Kidney epithelial cell (primary cell): ENCODE measurements at regions not wholly inside any gene's neighbourhood (a gene's known extent, or its start where the extent isn't known, plus 50 kb on each side); places are given as distances from the start of the nearest gene placed in this dataset.

Source experiments
- DNase-seq: peaks from one replicate; pipeline ENCODE4 v3.0.0-alpha.2; 2010; ENCODE audit warnings: low read depth
- H3K27me3 ChIP-seq: 2 replicates; pipeline ENCODE4 v1.6.0; 2011; ENCODE audit warnings: low read length; ENCODE audit not compliant: control insufficient read depth, insufficient read depth
- H3K36me3 ChIP-seq: 2 replicates; pipeline ENCODE4 v1.5.1; 2011; ENCODE audit warnings: low read length; ENCODE audit not compliant: control insufficient read depth, insufficient read depth
- H3K4me3 ChIP-seq: 2 replicates; pipeline ENCODE4 v1.5.1; 2011; ENCODE audit warnings: low read depth, mild to moderate bottlenecking, control low read depth, low read length
- TF ChIP-seq, protein P1 (sequence below): IDR thresholded peaks from 2 replicates; pipeline ENCODE4 v1.5.1; 2011; ENCODE audit warnings: mild to moderate bottlenecking, moderate library complexity, low read length, control low read depth, inconsistent platforms; ENCODE audit not compliant: insufficient read depth, poor library complexity, severe bottlenecking

DNA sequence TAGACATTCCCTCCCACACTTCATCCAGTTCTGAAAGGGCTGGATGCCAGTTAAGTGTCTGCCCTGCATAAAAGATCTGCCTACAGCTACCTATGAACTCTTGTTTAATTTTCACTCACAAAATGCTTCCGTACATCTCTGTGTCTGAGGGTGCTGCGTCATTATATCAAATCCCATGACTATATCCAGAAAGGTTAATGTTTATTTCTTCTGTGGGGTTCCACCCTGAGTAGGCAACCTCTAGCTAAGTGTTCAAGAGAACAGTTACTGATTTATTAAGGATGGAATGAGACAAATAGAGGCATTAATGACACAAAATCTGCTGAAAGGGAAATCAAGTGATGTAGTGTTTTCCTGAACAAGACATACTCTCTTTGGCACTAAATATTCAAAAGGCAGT, 220.2 kb downstream of the MTHFS start:
- TF ChIP-seq, protein P1, sequence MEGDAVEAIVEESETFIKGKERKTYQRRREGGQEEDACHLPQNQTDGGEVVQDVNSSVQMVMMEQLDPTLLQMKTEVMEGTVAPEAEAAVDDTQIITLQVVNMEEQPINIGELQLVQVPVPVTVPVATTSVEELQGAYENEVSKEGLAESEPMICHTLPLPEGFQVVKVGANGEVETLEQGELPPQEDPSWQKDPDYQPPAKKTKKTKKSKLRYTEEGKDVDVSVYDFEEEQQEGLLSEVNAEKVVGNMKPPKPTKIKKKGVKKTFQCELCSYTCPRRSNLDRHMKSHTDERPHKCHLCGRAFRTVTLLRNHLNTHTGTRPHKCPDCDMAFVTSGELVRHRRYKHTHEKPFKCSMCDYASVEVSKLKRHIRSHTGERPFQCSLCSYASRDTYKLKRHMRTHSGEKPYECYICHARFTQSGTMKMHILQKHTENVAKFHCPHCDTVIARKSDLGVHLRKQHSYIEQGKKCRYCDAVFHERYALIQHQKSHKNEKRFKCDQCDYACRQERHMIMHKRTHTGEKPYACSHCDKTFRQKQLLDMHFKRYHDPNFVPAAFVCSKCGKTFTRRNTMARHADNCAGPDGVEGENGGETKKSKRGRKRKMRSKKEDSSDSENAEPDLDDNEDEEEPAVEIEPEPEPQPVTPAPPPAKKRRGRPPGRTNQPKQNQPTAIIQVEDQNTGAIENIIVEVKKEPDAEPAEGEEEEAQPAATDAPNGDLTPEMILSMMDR: no peak
- DNase-seq: no peak
- H3K27me3 ChIP-seq: no peaks in the 10 kb centered on the region
- no peak overlapping the region for H3K4me3 ChIP-seq
- H3K36me3 ChIP-seq: no peaks in the 10 kb centered on the region

DNA sequence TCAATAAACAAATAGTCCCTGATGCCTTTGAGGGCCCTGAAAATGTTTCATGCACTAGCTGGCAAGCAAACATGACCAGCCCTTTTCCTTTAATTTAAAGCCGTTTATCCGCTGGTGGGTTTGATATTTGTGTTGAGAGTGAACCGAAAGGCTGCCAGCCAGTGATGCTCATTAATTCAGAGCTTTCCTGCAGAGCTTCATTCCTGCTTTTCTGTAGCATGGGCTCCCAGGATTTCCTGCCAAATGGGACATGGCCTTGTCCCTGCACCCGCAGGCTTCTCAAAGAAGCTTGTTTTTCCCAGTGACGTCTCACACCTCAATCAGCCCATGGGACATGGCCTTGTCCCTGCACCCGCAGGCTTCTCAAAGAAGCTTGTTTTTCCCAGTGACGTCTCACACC, 219.6 kb downstream of the MTHFS start:
- H3K36me3 ChIP-seq: no peaks in the 10 kb centered on the region
- H3K27me3 ChIP-seq: no peaks in the 10 kb centered on the region
- no peak for DNase-seq
- TF ChIP-seq, protein P1: no peak
- H3K4me3 ChIP-seq: no peak overlapping the region

DNA sequence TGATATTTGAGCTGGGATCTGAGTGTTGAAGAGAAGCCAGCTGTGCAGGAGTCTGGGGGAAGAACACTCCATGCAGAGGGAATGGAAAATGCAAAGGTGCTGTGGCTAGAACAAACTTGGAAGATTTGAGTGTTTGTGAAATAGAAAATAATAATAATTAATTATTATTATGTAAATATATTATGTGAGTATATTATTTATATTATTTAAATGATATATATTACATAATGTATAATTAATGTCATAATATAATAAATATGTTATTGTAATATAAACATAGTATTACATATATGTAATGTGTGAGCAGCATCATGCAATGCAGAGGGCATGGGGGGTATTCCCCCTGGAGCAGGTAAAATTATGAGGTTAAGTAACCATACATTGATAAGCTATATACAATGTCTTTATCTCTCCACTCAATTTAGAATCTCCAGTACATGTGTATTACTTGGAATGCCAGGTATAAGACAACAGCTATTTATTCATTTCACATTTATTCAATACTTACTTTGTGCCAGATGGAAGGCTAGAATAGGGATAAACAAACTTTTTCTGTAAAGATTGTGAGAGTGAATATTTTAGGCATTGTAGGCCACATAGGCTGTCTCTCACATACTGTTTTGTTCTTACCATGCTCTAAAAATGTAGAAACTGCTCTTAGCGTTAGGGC, 218.6 kb downstream of the MTHFS start:
- TF ChIP-seq, protein P1: no peak
- Histone ChIP-seq H3K4me3 (no peak overlapping the region), H3K36me3 (no peaks in the 10 kb centered on the region), H3K27me3 (no peaks in the 10 kb centered on the region)
- DNase-seq: no peak

DNA sequence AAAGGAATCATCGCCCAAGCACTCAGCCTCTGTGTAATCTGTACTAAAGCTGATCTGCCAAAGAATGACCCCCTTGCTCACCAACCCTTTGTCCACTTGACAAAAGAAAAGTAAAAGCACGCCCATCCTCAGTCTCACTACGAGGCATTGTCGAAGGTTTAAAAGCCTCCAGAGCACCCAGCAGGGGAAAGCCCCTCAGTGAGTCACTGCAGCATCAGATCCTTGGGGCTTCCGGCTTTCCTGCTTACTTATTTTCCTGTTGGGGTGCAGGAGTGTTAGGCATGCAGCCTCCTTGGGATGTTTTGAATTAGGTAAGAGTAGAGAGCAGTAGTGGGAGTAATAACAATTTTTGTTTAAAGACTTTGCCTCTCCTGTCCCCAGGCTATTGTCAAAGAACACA, 216.1 kb downstream of the MTHFS start:
- TF ChIP-seq, protein P1: no peak
- no peaks in the 10 kb centered on the region for H3K27me3 ChIP-seq
- peak; percentile 52 for DNase-seq
- H3K36me3 ChIP-seq: no peaks in the 10 kb centered on the region
- H3K4me3 ChIP-seq: no peak overlapping the region

DNA sequence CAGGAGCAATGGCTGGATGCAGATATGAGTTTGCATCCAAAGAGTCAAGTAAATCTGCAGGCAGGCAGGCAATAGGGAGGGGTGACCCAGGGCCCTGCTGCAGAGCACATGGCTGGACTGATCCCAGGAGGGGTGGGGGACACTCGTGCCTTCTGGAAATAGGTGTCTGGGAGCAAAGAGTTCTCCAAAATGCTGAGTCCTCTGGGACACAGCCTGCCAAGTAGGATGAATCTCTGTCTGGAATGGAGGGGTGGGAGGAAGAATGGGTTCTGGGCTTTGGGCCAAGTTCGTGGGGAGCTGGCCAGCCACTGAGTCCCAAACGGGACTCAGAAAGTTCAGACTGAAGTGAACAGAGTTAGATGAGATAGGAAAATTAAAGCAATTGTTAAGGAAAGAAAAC, 214.5 kb downstream of the MTHFS start:
- H3K27me3 ChIP-seq: no peaks in the 10 kb centered on the region
- no peaks in the 10 kb centered on the region for H3K36me3 ChIP-seq
- H3K4me3 ChIP-seq: no peak overlapping the region
- TF ChIP-seq, protein P1: no peak
- DNase-seq: no peak

DNA sequence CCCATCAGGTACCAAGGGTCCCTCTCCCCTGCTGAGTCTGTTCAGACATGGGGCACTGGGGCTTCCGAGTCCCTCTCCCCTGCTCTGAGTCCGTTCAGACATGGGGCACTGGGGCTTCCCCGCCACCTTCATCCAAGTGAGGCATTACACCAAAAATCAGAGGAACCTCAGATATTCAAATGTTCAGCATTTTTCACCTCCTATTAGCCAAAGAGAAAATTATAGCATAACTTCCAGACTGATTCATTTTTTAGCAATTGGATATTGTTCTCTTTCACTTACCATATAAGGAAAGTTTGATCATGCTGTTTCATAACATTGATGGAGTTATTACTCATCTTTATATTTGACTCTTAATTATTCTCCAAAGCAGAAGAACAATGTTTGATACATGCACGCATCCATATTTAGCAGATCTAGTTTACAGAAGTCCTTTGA, 213.9 kb downstream of the MTHFS start:
- Histone ChIP-seq H3K36me3 (no peaks in the 10 kb centered on the region), H3K4me3 (no peak overlapping the region), H3K27me3 (no peaks in the 10 kb centered on the region)
- DNase-seq: no peak
- TF ChIP-seq, protein P1: no peak
